NCI-H2171 (cell line): ENCODE measurements at regions not wholly inside any gene's neighbourhood (a gene's known extent, or its start where the extent isn't known, plus 50 kb on each side); places are given as distances from the start of the nearest gene placed in this dataset.

Experiments used
- DNase-seq: peaks from one replicate; lab custom pipeline; 2025; lab: John Stamatoyannopoulos, UW

- DNase-seq, result no peak
These were observed 136.3 kb downstream of the TMEM17 start for GRCh38 chr2:62369541-62370202.

DNA sequence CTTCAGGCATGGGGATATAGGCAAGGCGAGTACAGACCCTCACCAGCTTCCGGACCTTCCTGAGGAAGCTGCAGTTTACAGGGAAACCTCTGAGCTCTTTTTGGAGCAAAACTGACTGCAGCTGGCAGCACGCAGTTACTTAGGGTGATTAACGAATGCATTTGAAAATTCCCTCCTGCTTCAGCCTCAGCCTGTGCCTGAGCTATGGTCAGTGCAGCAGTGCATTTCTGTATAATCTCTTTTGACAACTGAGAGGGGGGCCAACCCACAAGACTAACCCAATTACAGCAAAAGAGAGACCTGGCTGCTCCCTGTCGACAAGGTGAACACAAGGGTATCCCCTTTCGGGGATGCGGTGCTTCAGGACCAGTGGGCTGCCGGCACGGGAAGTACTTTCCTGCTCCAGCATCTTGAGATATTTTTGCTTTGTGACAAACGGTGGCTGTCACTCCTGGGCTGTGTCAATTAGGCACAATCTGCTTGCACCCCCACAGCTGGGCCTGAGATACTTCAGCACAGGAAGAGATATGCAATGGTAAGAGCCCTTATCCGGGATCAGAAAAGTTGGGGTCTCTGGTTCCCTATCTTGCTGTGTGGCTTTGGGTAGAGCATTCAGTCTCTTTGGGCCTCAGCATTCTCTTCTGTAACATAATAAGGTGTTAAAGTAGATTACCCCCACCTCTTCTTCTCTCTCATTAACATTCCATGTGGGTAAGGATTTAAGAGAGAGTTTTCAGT lies 141.0 kb downstream of the TMEM17 start:
- DNase-seq, result no peak

DNA sequence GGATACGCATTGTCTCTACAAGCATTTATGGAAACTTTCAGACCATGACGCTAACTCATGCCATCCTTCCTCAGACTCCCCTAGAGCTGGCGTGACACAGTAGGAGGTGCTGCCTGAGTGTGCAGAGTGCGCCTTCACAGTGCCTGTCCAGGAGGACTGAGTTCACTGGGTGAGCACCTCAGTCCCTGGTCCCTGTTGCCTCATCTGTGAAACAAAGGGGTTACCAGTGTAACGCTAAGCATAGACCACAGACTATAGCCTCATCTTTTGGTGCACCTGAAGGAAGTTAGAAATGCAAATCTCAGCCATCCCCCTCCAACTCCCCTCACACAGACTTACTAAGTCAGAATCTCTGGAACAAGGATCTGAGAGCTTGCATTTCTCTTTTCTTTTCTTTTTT lies 142.8 kb downstream of the TMEM17 start:
- no peak for DNase-seq

DNA sequence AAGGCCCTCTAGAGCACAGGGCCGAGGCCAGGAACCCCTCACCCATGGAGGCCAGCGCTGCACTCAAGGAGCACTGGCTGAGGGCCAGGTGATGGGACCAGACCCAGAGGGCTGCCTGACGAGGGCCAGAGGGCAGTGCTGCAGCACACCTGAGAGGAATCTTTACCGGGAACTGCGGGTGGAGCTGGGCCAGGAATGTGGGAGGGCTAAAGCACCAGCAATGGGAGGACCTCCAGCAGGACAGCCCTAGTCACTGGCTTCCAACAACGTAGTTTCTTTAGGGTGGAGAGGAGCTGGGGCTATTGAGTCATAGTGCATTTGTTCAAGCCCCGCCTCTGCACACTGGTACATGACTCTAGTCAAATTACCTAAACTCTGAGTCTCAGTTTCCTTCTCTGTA lies 143.4 kb downstream of the TMEM17 start:
- no peak for DNase-seq

GRCh38 chr2:62361964-62362363 lies 144.0 kb downstream of the TMEM17 start:
- no peak for DNase-seq

DNA sequence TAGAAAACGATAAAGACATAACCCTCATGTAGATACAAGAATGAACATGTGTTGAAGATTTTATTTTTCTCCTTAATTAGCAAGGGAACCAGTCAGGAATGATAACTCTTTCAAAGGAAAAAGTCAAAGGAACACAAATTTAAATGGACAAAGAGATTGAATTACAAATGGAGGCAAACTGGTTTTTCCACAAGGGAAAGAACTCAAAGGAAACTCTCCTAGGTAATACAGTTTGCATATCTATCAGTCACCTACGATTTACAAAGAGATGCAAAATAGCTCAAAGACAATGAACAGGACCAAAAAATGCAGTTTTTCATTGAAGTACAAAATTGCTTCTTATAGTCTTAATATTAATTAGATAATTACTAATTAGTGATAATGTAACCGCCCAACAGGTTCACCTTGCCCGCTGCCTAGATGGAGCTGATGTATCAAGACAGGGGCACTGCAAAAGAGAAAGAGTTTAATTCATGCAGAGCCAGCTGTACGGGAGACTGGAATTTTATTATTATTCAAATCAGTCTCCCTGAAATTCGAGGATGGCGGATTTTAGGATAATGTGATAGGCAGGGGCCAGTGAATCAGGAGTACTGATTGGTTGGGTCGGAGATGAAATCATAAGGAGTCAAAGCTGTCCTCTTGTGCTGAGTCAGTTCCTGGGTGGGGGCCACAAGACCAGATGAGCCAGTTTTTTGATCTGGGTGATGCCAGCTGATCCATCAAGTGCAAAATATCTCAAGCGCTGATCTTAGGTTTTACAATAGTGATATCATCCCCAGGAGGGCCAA lies 151.0 kb downstream of the TMEM17 start:
- no peak for DNase-seq

DNA sequence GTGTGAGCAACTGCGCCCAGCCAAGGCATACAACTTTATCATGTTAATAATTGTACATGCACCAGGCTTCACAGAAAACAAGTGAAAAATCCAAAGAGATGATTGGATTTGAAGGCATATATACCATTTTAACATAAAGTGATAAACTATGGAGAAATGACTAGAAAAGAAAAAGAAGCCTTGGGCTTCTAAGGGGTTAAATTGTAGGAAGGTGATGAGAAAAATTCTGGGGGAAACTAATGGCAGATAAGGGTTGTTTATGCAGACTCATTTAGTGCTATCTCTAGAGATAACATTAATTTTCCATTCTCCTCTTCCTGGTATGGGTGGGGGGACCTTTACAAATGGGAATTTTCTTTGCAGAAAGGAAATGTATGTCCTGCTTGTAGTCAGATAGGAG lies 154.0 kb downstream of the TMEM17 start:
- DNase-seq, result no peak

- no peak for DNase-seq
These were observed 153.9 kb downstream of the B3GNT2 start for GRCh38 chr2:62349788-62350187.

DNA sequence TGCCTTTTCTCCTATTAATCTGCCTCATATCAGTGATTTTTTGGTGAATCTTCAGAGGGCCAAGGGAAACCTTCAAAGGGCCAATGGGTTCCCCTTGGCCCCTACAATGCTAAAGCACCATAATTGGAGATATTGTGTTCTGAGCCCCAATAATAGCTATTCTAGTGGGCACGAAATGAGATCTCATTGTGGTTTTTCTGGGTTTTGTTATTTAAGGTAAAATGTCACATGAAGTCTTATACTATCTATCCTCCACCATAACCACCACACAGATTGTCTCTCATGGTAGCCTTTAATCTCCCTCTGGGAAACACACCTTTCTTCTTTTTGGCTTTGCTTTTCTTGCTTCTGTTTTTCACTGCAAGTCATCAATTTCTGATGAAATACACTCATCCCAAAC lies 152.8 kb downstream of the B3GNT2 start:
- DNase-seq, result no peak

GRCh38 chr2:62347563-62348270 lies 151.8 kb downstream of the B3GNT2 start:
- DNase-seq, result no peak

DNA sequence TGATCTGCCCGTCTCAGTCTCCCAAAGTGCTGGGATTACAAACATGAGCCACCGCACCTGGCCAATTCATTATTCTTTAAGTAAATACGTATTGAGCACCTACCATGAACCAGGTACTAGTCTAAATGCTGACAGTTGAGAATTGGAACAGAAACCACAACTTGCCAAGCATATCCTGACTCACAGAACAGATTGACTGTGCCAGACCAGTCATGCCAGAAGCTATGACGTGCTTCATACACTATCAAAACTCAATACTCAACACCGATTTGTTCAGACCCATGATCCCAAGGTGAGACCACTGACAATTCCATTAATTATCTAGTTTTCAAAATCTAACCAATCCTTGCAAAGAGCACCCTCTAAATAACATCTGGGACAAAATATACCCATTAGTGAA lies 148.6 kb downstream of the B3GNT2 start:
- no peak for DNase-seq

DNA sequence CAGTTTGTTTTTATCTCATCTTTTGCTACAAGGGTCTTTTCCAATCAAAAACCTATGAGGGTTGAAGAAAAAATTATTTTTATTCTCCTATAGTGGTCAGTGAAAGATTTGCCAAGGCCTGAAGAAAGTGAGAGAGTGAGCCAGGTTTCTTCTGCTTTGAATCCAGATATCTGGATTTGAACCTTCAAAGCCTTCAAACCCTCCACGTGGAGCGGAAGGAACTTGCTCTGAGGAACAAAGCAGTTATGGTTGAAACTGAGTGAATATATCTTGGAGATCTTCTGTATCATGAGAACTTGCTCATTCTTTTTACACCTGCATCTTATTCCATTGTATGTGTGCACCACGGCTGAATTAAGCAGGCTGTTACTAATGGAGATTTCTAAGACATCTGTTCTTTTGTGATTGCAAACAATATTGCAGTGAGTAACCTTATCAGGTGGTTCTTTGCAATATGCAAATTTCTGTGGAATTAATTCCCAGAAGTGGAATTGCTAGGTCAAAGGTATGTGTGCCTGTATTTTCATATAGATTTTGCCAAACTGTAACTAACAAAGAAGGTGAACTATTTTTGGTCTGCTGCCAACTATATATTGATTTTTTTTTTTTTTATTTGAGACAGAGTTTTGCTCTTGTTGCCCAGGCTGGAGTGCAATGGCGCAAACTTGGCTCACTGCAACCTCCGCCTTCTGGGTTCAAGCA lies 147.9 kb downstream of the B3GNT2 start:
- peak; percentile 15 for DNase-seq

GRCh38 chr2:62343206-62343605 lies 147.3 kb downstream of the B3GNT2 start:
- DNase-seq, result no peak

GRCh38 chr2:62340994-62341484 lies 145.1 kb downstream of the B3GNT2 start:
- DNase-seq, result peak; percentile 78

DNA sequence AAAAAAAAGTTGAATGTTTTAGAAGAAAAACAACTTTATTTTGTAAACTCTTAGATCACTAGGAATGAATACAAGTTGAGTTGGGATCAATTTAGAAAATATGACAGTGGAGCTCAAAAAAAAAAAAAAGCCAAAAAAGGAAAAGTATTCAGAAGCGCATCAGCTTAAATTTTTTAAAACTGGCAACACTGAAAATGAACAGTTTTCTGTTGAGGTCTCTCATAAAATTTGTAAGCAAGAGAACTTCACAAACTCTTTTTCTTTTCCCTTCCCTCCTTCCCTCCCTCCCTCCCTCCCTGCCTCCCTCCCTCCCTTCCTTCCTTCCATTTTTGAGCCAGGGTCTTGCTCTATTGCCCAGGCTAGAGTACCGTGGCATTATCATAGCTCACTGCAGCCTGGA lies 143.9 kb downstream of the B3GNT2 start:
- no peak for DNase-seq

- DNase-seq, result no peak
These were observed 143.5 kb downstream of the B3GNT2 start for GRCh38 chr2:62339413-62339812.

- peak; percentile 19 for DNase-seq
These were observed 142.2 kb downstream of the B3GNT2 start for GRCh38 chr2:62338111-62338510.

DNA sequence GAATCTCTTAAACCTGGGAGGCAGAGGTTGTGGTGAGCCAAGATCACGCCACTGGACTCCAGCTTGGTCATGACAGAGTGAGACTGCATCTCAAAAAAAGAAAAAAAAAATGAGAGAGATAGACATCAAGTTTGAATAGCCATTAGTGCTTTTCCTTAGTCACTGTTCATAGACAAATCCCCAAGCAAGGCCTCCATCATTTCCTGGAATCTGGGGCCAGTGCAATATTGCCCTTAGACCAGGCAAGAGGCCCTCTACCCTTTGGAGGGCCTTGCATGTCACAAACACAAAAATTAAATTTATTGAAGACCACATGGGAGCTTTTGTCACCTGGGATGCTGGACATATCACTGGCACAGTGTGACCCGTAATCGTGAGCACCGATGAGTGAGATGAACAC lies 141.5 kb downstream of the B3GNT2 start:
- no peak for DNase-seq

GRCh38 chr2:62335612-62336011 lies 139.7 kb downstream of the B3GNT2 start:
- no peak for DNase-seq

GRCh38 chr2:62334440-62335058 lies 138.6 kb downstream of the B3GNT2 start:
- DNase-seq, result no peak

- DNase-seq, result peak; percentile 39
These were observed 138.1 kb downstream of the B3GNT2 start for GRCh38 chr2:62334009-62334408.
